Fibroblast of the aortic adventitia (primary cell): ENCODE measurements at regions not wholly inside any gene's neighbourhood (a gene's known extent, or its start where the extent isn't known, plus 50 kb on each side); places are given as distances from the start of the nearest gene placed in this dataset.
A peak's percentile ranks its signal among the peaks of the same experiment; 100 is the strongest.

Experiments
- DNase-seq: peaks from one replicate; pipeline ENCODE4 v3.0.0-alpha.2; 2010; ENCODE audit warnings: low read depth
- H3K4me3 ChIP-seq: 2 replicates; pipeline ENCODE4 v1.5.1; 2011; ENCODE audit warnings: low read depth, mild to moderate bottlenecking, control low read depth, low read length, moderate library complexity
- CTCF ChIP-seq: IDR thresholded peaks from 2 replicates; pipeline ENCODE4 v1.5.1; 2011; ENCODE audit warnings: mild to moderate bottlenecking, low read length, control low read depth, inconsistent platforms; ENCODE audit not compliant: insufficient read depth

GRCh38 chr5:99025298-99026045 is 96.7 kb upstream of the CHD1 start:
- no peak for DNase-seq
- TF ChIP-seq CTCF: no peak
- no peak overlapping the region for H3K4me3 ChIP-seq

GRCh38 chr5:99023330-99023729 is 94.5 kb upstream of the CHD1 start:
- H3K4me3 ChIP-seq: no peak overlapping the region
- DNase-seq: no peak
- TF ChIP-seq CTCF: no peak

GRCh38 chr5:99022250-99022649 is 93.4 kb upstream of the CHD1 start:
- TF ChIP-seq CTCF: no peak
- no peak overlapping the region for H3K4me3 ChIP-seq
- no peak for DNase-seq

- TF ChIP-seq CTCF: no peak
- no peak for DNase-seq
- H3K4me3 ChIP-seq: no peak overlapping the region
Observed at GRCh38 chr5:99020698-99021048, 91.9 kb upstream of the CHD1 start.

GRCh38 chr5:99019812-99020697 is 91.2 kb upstream of the CHD1 start:
- DNase-seq: peak; percentile 92
- TF ChIP-seq CTCF: no peak
- no peak overlapping the region for H3K4me3 ChIP-seq

- TF ChIP-seq CTCF: no peak
- no peak for DNase-seq
- no peak overlapping the region for H3K4me3 ChIP-seq
Observed at GRCh38 chr5:99019254-99019653, 90.4 kb upstream of the CHD1 start.
